ENCODE measurements at regions not wholly inside any gene's neighbourhood (a gene's known extent, or its start where the extent isn't known, plus 50 kb on each side); places are given as distances from the start of the nearest gene placed in this dataset.

- Histone ChIP-seq H3K36me3 (no peaks in the 10 kb centered on the region), H3K4me3 (no peak overlapping the region), H3K4me1 (no peaks in the 10 kb centered on the region), H3K9me3 (no peaks in the 10 kb centered on the region), H3K27me3 (no peaks in the 10 kb centered on the region), H3K27ac (no peak overlapping the region)
- DNase-seq = no peak
- TF ChIP-seq EP300 (IDR thresholded peaks at IDR 0.05) (no peak), POLR2AphosphoS5 (IDR thresholded peaks at IDR 0.05) (no peak), POLR2A (IDR thresholded peaks at IDR 0.05) (no peak)
- TF ChIP-seq, protein P1, sequence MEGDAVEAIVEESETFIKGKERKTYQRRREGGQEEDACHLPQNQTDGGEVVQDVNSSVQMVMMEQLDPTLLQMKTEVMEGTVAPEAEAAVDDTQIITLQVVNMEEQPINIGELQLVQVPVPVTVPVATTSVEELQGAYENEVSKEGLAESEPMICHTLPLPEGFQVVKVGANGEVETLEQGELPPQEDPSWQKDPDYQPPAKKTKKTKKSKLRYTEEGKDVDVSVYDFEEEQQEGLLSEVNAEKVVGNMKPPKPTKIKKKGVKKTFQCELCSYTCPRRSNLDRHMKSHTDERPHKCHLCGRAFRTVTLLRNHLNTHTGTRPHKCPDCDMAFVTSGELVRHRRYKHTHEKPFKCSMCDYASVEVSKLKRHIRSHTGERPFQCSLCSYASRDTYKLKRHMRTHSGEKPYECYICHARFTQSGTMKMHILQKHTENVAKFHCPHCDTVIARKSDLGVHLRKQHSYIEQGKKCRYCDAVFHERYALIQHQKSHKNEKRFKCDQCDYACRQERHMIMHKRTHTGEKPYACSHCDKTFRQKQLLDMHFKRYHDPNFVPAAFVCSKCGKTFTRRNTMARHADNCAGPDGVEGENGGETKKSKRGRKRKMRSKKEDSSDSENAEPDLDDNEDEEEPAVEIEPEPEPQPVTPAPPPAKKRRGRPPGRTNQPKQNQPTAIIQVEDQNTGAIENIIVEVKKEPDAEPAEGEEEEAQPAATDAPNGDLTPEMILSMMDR (IDR thresholded peaks at IDR 0.05) = no peak
- 68 to 76% methylated on average over 3 of the region's 3 CpGs for WGBS, 2 donors
- no peak for ATAC-seq (ENCODE audit: low FRiP score in 2 of 2)
These were observed 371.8 kb upstream of the RPS23 start for GRCh38 chr5:82649943-82650342.

DNA sequence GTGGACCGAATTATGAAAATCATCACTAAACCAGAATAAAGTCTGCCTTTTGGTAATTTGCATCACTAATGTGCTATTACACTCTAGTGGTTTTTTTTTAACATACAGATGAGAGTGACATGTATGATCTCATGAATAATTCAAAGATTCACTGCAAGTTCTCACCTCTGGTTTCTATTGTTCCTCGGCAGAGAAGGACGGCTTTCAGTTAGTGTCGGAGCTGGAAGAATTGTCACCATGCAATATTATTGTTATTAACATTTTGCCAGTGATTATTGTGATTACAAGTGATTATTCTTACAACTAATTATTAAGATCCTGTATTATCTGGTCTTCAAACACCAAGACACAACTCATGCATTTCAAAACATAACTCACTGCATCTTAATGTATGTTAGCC, 366.6 kb upstream of the RPS23 start:
- Histone ChIP-seq H3K36me3 (no peaks in the 10 kb centered on the region), H3K4me1 (peaks cover 0 to 6% (median 3%) of the 10 kb centered on the region in 4 donors), H3K4me3 (no peak overlapping the region), H3K9me3 (no peaks in the 10 kb centered on the region), H3K27ac (no peak overlapping the region), H3K27me3 (no peaks in the 10 kb centered on the region)
- no peak for ATAC-seq (ENCODE audit: low FRiP score in 2 of 2)
- 90% methylated on average over 4 of the region's 4 CpGs for WGBS, 2 donors
- no peak for DNase-seq
- TF ChIP-seq POLR2A (IDR thresholded peaks at IDR 0.05) (no peak), POLR2AphosphoS5 (IDR thresholded peaks at IDR 0.05) (no peak), EP300 (IDR thresholded peaks at IDR 0.05) (no peak)
- TF ChIP-seq, protein P1 (IDR thresholded peaks at IDR 0.05) = no peak

DNA sequence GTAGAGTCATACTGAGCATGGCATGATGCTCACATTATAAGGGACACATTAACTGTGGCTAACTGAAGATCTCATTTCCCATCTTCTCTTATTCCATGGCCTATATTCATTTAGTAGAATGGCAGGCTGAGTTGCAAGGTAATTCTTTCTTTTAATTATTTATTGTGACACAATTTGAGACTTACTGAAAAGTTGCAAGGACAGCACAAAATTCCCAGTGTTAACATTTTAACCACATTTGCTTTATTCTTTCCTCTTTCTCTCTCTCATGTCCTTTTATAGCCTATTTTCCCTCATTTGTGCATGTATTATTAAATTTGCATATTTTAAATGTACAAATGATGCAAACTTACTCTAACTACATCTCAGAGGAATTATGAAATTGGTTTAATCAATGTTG, 366.1 kb upstream of the RPS23 start:
- H3K4me3 ChIP-seq = no peak overlapping the region
- ATAC-seq (ENCODE audit: low FRiP score in 2 of 2) (no peak), DNase-seq (no peak)
- no peak overlapping the region for H3K27ac ChIP-seq
- no peaks in the 10 kb centered on the region for H3K9me3 ChIP-seq
- no peaks in the 10 kb centered on the region for H3K36me3 ChIP-seq
- H3K27me3 ChIP-seq = no peaks in the 10 kb centered on the region
- peaks cover 0 to 6% (median 3%) of the 10 kb centered on the region in 4 donors for H3K4me1 ChIP-seq
- TF ChIP-seq POLR2A (IDR thresholded peaks at IDR 0.05) (no peak), EP300 (IDR thresholded peaks at IDR 0.05) (no peak), POLR2AphosphoS5 (IDR thresholded peaks at IDR 0.05) (no peak)
- TF ChIP-seq, protein P1 (IDR thresholded peaks at IDR 0.05) = no peak

- TF ChIP-seq, protein P1 (IDR thresholded peaks at IDR 0.05) = no peak
- TF ChIP-seq POLR2A (IDR thresholded peaks at IDR 0.05) (no peak), EP300 (IDR thresholded peaks at IDR 0.05) (no peak), POLR2AphosphoS5 (IDR thresholded peaks at IDR 0.05) (no peak)
- Histone ChIP-seq H3K27me3 (no peaks in the 10 kb centered on the region), H3K4me1 (peaks cover 0 to 6% (median 3%) of the 10 kb centered on the region in 4 donors), H3K9me3 (no peaks in the 10 kb centered on the region), H3K27ac (no peak overlapping the region), H3K4me3 (no peak overlapping the region), H3K36me3 (no peaks in the 10 kb centered on the region)
- no peak for DNase-seq
- 84 to 88% methylated on average over 3 of the region's 3 CpGs for WGBS, 2 donors
- no peak for ATAC-seq (ENCODE audit: low FRiP score in 2 of 2)
These were observed 364.2 kb upstream of the RPS23 start for GRCh38 chr5:82642313-82642712.

GRCh38 chr5:82641331-82642003, 363.3 kb upstream of the RPS23 start:
- H3K27ac ChIP-seq = no peak overlapping the region
- TF ChIP-seq POLR2A (IDR thresholded peaks at IDR 0.05) (no peak), POLR2AphosphoS5 (IDR thresholded peaks at IDR 0.05) (peak; percentile 31 to 53), EP300 (IDR thresholded peaks at IDR 0.05) (no peak)
- TF ChIP-seq, protein P1 (IDR thresholded peaks at IDR 0.05) = peak; percentile 40 to 86 (median 68)
- H3K9me3 ChIP-seq = no peaks in the 10 kb centered on the region
- peak; percentile 85 to 91 for ATAC-seq (ENCODE audit: low FRiP score in 2 of 2)
- WGBS, 2 donors = 34 to 40% methylated on average over 4 of the region's 4 CpGs
- DNase-seq = peak in 1 of 2 donors; percentile 72
- no peak overlapping the region for H3K4me3 ChIP-seq
- H3K4me1 ChIP-seq = peaks cover 0 to 6% (median 3%) of the 10 kb centered on the region in 4 donors
- no peaks in the 10 kb centered on the region for H3K36me3 ChIP-seq
- no peaks in the 10 kb centered on the region for H3K27me3 ChIP-seq

Measured in upper lobe of left lung (tissue), 6 donors.